MM.1S (cell line): ENCODE measurements at regions not wholly inside any gene's neighbourhood (a gene's known extent, or its start where the extent isn't known, plus 50 kb on each side); places are given as distances from the start of the nearest gene placed in this dataset.

Experiments
- DNase-seq: peaks from one replicate; pipeline ENCODE4 v3.0.0-alpha.2; 2015
- H2AFZ ChIP-seq: fragments of 300-600 bp; sonication (generic); 2 replicates; pipeline ENCODE4 v1.6.0; 2016; ENCODE audit warnings: antibody characterized with exemption, low read length
- H3F3A ChIP-seq: fragments of 300-600 bp; sonication (generic); 2 replicates; pipeline ENCODE4 v1.6.1; 2016; ENCODE audit warnings: mild to moderate bottlenecking, antibody characterized with exemption, low read length, moderate library complexity, mixed read lengths; ENCODE audit not compliant: insufficient read depth
- H3K27ac ChIP-seq: fragments of 300-600 bp; sonication (generic); 2 replicates; pipeline ENCODE4 v1.5.1; 2016; ENCODE audit warnings: mild to moderate bottlenecking, low read length
- H3K27me3 ChIP-seq: fragments of 300-600 bp; sonication (generic); replicated peaks from 2 replicates; pipeline ENCODE4 v1.6.0; 2016; ENCODE audit warnings: low read length; ENCODE audit not compliant: insufficient read depth
- H3K36me3 ChIP-seq: fragments of 300-600 bp; sonication (generic); replicated peaks from 2 replicates; pipeline ENCODE4 v1.6.1; 2016; ENCODE audit warnings: mild to moderate bottlenecking, low read length, mixed read lengths; ENCODE audit not compliant: insufficient read depth
- H3K4me1 ChIP-seq: fragments of 300-600 bp; sonication (generic); 2 replicates; pipeline ENCODE4 v1.6.1; 2016; ENCODE audit warnings: low read length, mixed read lengths
- H3K4me2 ChIP-seq: fragments of 300-600 bp; sonication (generic); 2 replicates; pipeline ENCODE4 v1.6.0; 2016; ENCODE audit warnings: low read depth, low read length
- H3K4me3 ChIP-seq: fragments of 300-600 bp; sonication (generic); 2 replicates; pipeline ENCODE4 v1.5.1; 2016; ENCODE audit warnings: low read length, mixed read lengths
- H3K79me2 ChIP-seq: fragments of 300-600 bp; sonication (generic); 2 replicates; pipeline ENCODE4 v1.6.1; 2016; ENCODE audit warnings: mixed run types, low read length, mixed read lengths
- H3K9ac ChIP-seq: fragments of 300-600 bp; sonication (generic); 2 replicates; pipeline ENCODE4 v1.6.1; 2016; ENCODE audit warnings: low read length, mixed read lengths
- H3K9me2 ChIP-seq: fragments of 300-600 bp; sonication (generic); replicated peaks from 2 replicates; pipeline ENCODE4 v1.6.1; 2016; ENCODE audit warnings: mild to moderate bottlenecking, low read length, mixed read lengths; ENCODE audit not compliant: insufficient read depth
- H3K9me3 ChIP-seq: fragments of 300-600 bp; sonication (generic); replicated peaks from 2 replicates; pipeline ENCODE4 v1.6.1; 2016; ENCODE audit warnings: mild to moderate bottlenecking, low read length, mixed read lengths; ENCODE audit not compliant: insufficient read depth
- H4K20me1 ChIP-seq: fragments of 300-600 bp; sonication (generic); 2 replicates; pipeline ENCODE4 v1.6.1; 2016; ENCODE audit warnings: mild to moderate bottlenecking, low read length, moderate library complexity, mixed read lengths; ENCODE audit not compliant: insufficient read depth
- EZH2 ChIP-seq: fragments of 300-600 bp; sonication (generic); optimal IDR thresholded peaks from 2 replicates; pipeline ENCODE3; 2017; ENCODE audit warnings: low read depth, mild to moderate bottlenecking, antibody characterized with exemption, low read length, mixed read lengths
- EZH2phosphoT487 ChIP-seq: fragments of 300-600 bp; sonication (generic); IDR thresholded peaks from 2 replicates; pipeline ENCODE4 v1.6.1; 2018; ENCODE audit warnings: antibody characterized with exemption, low read length
- TF ChIP-seq, protein P1 (sequence below): fragments of 300-600 bp; sonication (generic); IDR thresholded peaks from 2 replicates; pipeline ENCODE4 v1.5.1; 2016; ENCODE audit warnings: antibody characterized with exemption, low read length, mixed read lengths

DNA sequence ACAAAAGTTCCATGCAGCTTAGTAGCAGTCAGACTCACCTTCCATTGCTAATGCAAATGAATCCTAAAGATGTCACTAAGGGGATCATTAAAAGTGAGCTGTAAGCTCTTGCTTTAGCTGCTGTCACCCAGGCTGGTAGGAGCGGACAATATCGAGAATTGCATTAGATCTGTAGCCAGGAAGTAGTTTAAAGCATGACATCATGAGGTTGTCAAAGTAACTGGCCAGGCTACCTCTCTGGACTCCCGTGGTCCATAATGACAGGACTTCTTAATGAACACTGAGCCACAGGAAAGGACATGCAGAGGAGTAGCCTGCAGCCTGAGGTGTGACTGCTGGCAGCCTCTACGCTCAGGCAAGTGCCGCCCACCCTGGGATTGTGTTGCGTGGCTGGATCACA lies 522.3 kb upstream of the NBEA start:
- Histone ChIP-seq H3K27ac (no peak overlapping the region), H2AFZ (no peak overlapping the region), H3F3A (no peaks in the 10 kb centered on the region), H3K79me2 (no peaks in the 10 kb centered on the region), H3K9me2 (no peaks in the 10 kb centered on the region), H3K27me3 (no peaks in the 10 kb centered on the region), H4K20me1 (no peaks in the 10 kb centered on the region), H3K4me2 (no peak overlapping the region), H3K4me3 (no peak overlapping the region), H3K9ac (no peak overlapping the region), H3K4me1 (no peaks in the 10 kb centered on the region), H3K9me3 (no peaks in the 10 kb centered on the region), H3K36me3 (no peaks in the 10 kb centered on the region)
- TF ChIP-seq EZH2phosphoT487 = no peak
- TF ChIP-seq, protein P1, sequence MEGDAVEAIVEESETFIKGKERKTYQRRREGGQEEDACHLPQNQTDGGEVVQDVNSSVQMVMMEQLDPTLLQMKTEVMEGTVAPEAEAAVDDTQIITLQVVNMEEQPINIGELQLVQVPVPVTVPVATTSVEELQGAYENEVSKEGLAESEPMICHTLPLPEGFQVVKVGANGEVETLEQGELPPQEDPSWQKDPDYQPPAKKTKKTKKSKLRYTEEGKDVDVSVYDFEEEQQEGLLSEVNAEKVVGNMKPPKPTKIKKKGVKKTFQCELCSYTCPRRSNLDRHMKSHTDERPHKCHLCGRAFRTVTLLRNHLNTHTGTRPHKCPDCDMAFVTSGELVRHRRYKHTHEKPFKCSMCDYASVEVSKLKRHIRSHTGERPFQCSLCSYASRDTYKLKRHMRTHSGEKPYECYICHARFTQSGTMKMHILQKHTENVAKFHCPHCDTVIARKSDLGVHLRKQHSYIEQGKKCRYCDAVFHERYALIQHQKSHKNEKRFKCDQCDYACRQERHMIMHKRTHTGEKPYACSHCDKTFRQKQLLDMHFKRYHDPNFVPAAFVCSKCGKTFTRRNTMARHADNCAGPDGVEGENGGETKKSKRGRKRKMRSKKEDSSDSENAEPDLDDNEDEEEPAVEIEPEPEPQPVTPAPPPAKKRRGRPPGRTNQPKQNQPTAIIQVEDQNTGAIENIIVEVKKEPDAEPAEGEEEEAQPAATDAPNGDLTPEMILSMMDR = no peak
- TF ChIP-seq EZH2 = no peak
- no peak for DNase-seq

DNA sequence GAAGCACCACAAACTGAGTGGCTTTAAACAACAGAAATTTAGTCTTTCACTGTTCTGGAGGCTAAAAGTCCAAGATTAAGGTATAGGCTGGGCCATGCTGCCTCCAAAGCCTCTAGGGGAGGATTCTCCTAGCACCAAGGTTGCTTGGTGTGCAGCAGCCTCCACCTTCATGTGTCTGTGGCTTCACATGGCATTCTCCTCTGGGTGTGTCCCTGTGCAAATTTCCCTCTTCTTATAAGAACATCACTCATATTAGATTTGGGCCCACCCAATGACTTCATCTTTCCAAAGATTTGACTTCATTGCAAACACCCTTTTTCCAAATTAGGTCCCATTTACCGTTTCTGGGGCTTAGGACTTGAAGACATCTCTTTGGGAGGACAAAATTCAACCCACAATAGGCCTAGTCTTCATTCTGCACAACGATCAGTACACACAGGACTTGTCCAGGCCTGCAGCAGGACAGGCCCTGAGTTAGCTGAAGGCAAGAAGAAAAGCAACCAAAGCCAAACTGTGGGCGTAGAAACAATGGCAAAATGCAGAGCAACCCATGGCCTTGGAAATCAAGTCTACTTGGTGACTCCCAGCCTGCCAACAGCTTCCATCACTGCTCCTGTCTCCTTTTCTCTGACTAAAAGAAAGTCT lies 521.2 kb upstream of the NBEA start:
- H3K27ac ChIP-seq = no peak overlapping the region
- H4K20me1 ChIP-seq = no peaks in the 10 kb centered on the region
- no peaks in the 10 kb centered on the region for H3K9me3 ChIP-seq
- no peaks in the 10 kb centered on the region for H3K27me3 ChIP-seq
- H2AFZ ChIP-seq = no peak overlapping the region
- TF ChIP-seq, protein P1 = no peak
- TF ChIP-seq EZH2 (no peak), EZH2phosphoT487 (no peak)
- no peaks in the 10 kb centered on the region for H3K36me3 ChIP-seq
- no peaks in the 10 kb centered on the region for H3F3A ChIP-seq
- no peaks in the 10 kb centered on the region for H3K79me2 ChIP-seq
- no peak overlapping the region for H3K4me3 ChIP-seq
- H3K9ac ChIP-seq = no peak overlapping the region
- H3K4me2 ChIP-seq = no peak overlapping the region
- H3K9me2 ChIP-seq = no peaks in the 10 kb centered on the region
- no peaks in the 10 kb centered on the region for H3K4me1 ChIP-seq
- DNase-seq = no peak

DNA sequence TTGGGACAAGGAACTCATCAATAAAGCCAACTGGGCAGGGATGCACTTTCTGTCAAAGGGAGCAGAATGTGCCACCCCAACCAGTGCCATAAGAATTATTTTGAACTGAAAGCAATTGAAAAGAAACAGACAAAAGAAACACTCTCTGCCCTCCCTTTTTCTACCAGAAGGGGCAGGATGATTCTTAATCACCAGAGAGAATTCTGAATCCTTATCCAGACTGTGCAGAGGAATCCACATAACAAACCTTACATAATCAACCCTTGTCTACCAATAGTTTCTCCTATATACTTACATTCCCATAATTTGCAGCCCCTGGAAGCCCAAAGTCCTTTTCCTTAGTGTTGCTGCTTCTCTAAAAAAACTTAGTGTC lies 520.7 kb upstream of the NBEA start:
- DNase-seq = no peak
- Histone ChIP-seq H3K27me3 (no peaks in the 10 kb centered on the region), H3K79me2 (no peaks in the 10 kb centered on the region), H3K9me3 (no peaks in the 10 kb centered on the region), H3K4me2 (no peak overlapping the region), H4K20me1 (no peaks in the 10 kb centered on the region), H3K4me3 (no peak overlapping the region), H3F3A (no peaks in the 10 kb centered on the region), H3K4me1 (no peaks in the 10 kb centered on the region), H3K9ac (no peak overlapping the region), H3K27ac (no peak overlapping the region), H2AFZ (no peak overlapping the region), H3K36me3 (no peaks in the 10 kb centered on the region), H3K9me2 (no peaks in the 10 kb centered on the region)
- TF ChIP-seq, protein P1 = no peak
- no peak for TF ChIP-seq EZH2
